ENCODE measurements at regions not wholly inside any gene's neighbourhood (a gene's known extent, or its start where the extent isn't known, plus 50 kb on each side); places are given as distances from the start of the nearest gene placed in this dataset.

- TF ChIP-seq TAF1 (IDR thresholded peaks at IDR 0.05; ENCODE audit: borderline replicate concordance, insufficient read depth, low read length): no peak
- TF ChIP-seq POLR2AphosphoS5 (IDR thresholded peaks at IDR 0.05; ENCODE audit: low read depth, low read length): no peak
- TF ChIP-seq REST (IDR thresholded peaks at IDR 0.05; ENCODE audit: insufficient read depth in 1 of 2, low read depth in 2 of 2, low read length in 2 of 2): no peak
Observed at GRCh38 chr6:170230520-170231292, 60.2 kb downstream of the DLL1 start.
